SK-N-SH (cell line): ENCODE measurements at regions not wholly inside any gene's neighbourhood (a gene's known extent, or its start where the extent isn't known, plus 50 kb on each side); places are given as distances from the start of the nearest gene placed in this dataset.

Experiments
- CTCF ChIA-PET: fragments of 300-600, 350-600 bp; formaldehyde crosslinking; extraction: SDS; loops from one replicate; lab custom pipeline; 2021; lab: Yijun Ruan, JAX
- POLR2A ChIA-PET: fragments of 350-600 bp; sonication (Branson Sonifier 250); formaldehyde crosslinking; extraction: SDS; loops from one replicate; lab custom pipeline; 2020; ENCODE audit warnings: antibody characterized with exemption, inconsistent platforms; lab: Yijun Ruan, JAX
- DNase-seq: peaks from one replicate; pipeline ENCODE4 v3.0.0; 2012
- H2AFZ ChIP-seq: fragments of 200-600 bp; sonication (generic); 2 replicates; pipeline ENCODE4 v1.8.1; 2016; ENCODE audit warnings: antibody characterized with exemption, mild to moderate bottlenecking, low read depth
- H3F3A ChIP-seq: fragments of 200-600 bp; sonication (generic); replicated peaks from 2 replicates; pipeline ENCODE3; 2016; ENCODE audit warnings: antibody characterized with exemption, mild to moderate bottlenecking; ENCODE audit not compliant: insufficient read depth
- H3K27ac ChIP-seq, 2 experiments: fragments of 200-500 bp in 1 of 2; fragments of 200-600 bp in 1 of 2; sonication (Bioruptor generic) in 1 of 2; sonication (generic), shearing (Covaris generic) in 1 of 2; 2 replicates each; pipeline versions ENCODE4 v1.5.1 to v1.6.1; 2014 to 2016; ENCODE audit warnings: low read depth in 2 of 2, inconsistent platforms in 1 of 2, low read length in 1 of 2, mild to moderate bottlenecking in 1 of 2, mixed read lengths in 1 of 2
- H3K27me3 ChIP-seq: fragments of 200-600 bp; sonication (generic), shearing (Covaris generic); 2 replicates; pipeline ENCODE4 v1.6.1; 2016; ENCODE audit warnings: mixed run types; ENCODE audit not compliant: insufficient read depth
- H3K36me3 ChIP-seq, 2 experiments: fragments of 200-500 bp in 1 of 2; fragments of 200-600 bp in 1 of 2; sonication (Bioruptor generic) in 1 of 2; sonication (generic) in 1 of 2; replicated peaks in 1 of 2; 2 replicates each; pipeline versions ENCODE3 to v1.5.1; 2014 to 2016; ENCODE audit warnings: low read length in 1 of 2, mild to moderate bottlenecking in 1 of 2; ENCODE audit not compliant: insufficient read depth in 2 of 2, control insufficient read depth in 1 of 2
- H3K4me1 ChIP-seq, 2 experiments: fragments of 200-500 bp in 1 of 2; fragments of 200-600 bp in 1 of 2; sonication (Bioruptor generic) in 1 of 2; sonication (generic), shearing (Covaris generic) in 1 of 2; 2 replicates each; pipeline versions ENCODE4 v1.5.1 to v1.6.1; 2014 to 2016; ENCODE audit warnings: low read depth in 1 of 2, low read length in 1 of 2, mixed run types in 1 of 2; ENCODE audit not compliant: insufficient read depth in 2 of 2, control insufficient read depth in 1 of 2
- H3K4me2 ChIP-seq: fragments of 200-600 bp; sonication (generic), shearing (Covaris generic); 2 replicates; pipeline ENCODE4 v1.6.1; 2017; ENCODE audit warnings: mixed run types
- H3K4me3 ChIP-seq, 2 experiments: fragments of 200-500 bp in 1 of 2; fragments of 200-600 bp in 1 of 2; sonication (Bioruptor generic) in 1 of 2; sonication (generic), shearing (Covaris generic) in 1 of 2; 2 replicates each; pipeline versions ENCODE4 v1.5.1 to v1.8.1; 2014 to 2016; ENCODE audit warnings: low read depth in 2 of 2, inconsistent platforms in 1 of 2, low read length in 1 of 2, mild to moderate bottlenecking in 1 of 2, mixed read lengths in 1 of 2, moderate library complexity in 1 of 2
- H3K79me2 ChIP-seq: fragments of 200-600 bp; sonication (generic); 2 replicates; pipeline ENCODE4 v1.8.1; 2017; ENCODE audit warnings: mild to moderate bottlenecking; ENCODE audit not compliant: insufficient read depth
- H3K9ac ChIP-seq: fragments of 200-600 bp; sonication (generic); 2 replicates; pipeline ENCODE4 v1.6.1; 2017; ENCODE audit warnings: mixed run types
- H3K9me2 ChIP-seq: fragments of 200-600 bp; sonication (generic); 2 replicates; pipeline ENCODE4 v1.6.1; 2017; ENCODE audit warnings: mixed run types
- H3K9me3 ChIP-seq: fragments of 200-600 bp; sonication (generic); 2 replicates; pipeline ENCODE4 v1.6.1; 2017; ENCODE audit warnings: mixed run types, mild to moderate bottlenecking, moderate library complexity
- H4K20me1 ChIP-seq: fragments of 200-600 bp; sonication (generic); 2 replicates; pipeline ENCODE4 v1.6.1; 2017; ENCODE audit warnings: mild to moderate bottlenecking, mixed run types; ENCODE audit not compliant: insufficient read depth
- CTCF ChIP-seq: fragments of 200-600 bp; sonication (generic); IDR thresholded peaks from 2 replicates; pipeline ENCODE4 v1.6.1; 2017; ENCODE audit warnings: antibody characterized with exemption, mild to moderate bottlenecking, moderate library complexity
- ELF1 ChIP-seq: IDR thresholded peaks from 2 replicates; pipeline ENCODE4 v1.4.0; 2012
- EZH2phosphoT487 ChIP-seq: fragments of 200-600 bp; sonication (generic); IDR thresholded peaks from 2 replicates; pipeline ENCODE4 v1.6.1; 2017; ENCODE audit warnings: low read depth, mixed run types, mild to moderate bottlenecking, antibody characterized with exemption, moderate library complexity, borderline replicate concordance
- FOSL2 ChIP-seq: IDR thresholded peaks from 2 replicates; pipeline ENCODE4 v1.4.0; 2012; ENCODE audit warnings: low read depth, mild to moderate bottlenecking, moderate library complexity, borderline replicate concordance
- FOXJ3 ChIP-seq: sonication (generic); formaldehyde crosslinking; IDR thresholded peaks from 2 replicates; pipeline ENCODE4 v1.5.1; 2020; ENCODE audit warnings: mild to moderate bottlenecking, missing genetic modification reagents
- FOXM1 ChIP-seq: IDR thresholded peaks from 2 replicates; pipeline ENCODE4 v1.4.0; 2012; ENCODE audit warnings: low read depth, mild to moderate bottlenecking
- GABPA ChIP-seq: IDR thresholded peaks from 2 replicates; pipeline ENCODE4 v1.4.0; 2012; ENCODE audit warnings: low read depth, mild to moderate bottlenecking
- GATA2 ChIP-seq: sonication (generic); formaldehyde crosslinking; IDR thresholded peaks from 2 replicates; pipeline ENCODE4 v1.5.0; 2020; ENCODE audit warnings: mild to moderate bottlenecking, missing genetic modification reagents
- MXI1 ChIP-seq: IDR thresholded peaks from 2 replicates; pipeline ENCODE4 v1.6.1; 2012; ENCODE audit warnings: mild to moderate bottlenecking, low read depth, low read length, improper control_type of control experiment
- NFIC ChIP-seq: IDR thresholded peaks from 2 replicates; pipeline ENCODE4 v1.4.0; 2012; ENCODE audit warnings: borderline replicate concordance
- NRF1 ChIP-seq: IDR thresholded peaks from 2 replicates; pipeline ENCODE4 v1.6.1; 2012; ENCODE audit warnings: low read depth, mild to moderate bottlenecking, low read length
- POLR2AphosphoS5 ChIP-seq: IDR thresholded peaks from 2 replicates; pipeline ENCODE4 v1.6.1; 2012; ENCODE audit warnings: low read depth, low read length
- RAD21 ChIP-seq: IDR thresholded peaks from 2 replicates; pipeline ENCODE4 v1.6.1; 2012; ENCODE audit warnings: mild to moderate bottlenecking, low read length
- RCOR1 ChIP-seq: fragments of 150-350 bp; IDR thresholded peaks from 2 replicates; pipeline ENCODE4 v1.6.1; 2017; ENCODE audit warnings: antibody characterized with exemption, low read length
- RFX5 ChIP-seq: IDR thresholded peaks from 2 replicates; pipeline ENCODE4 v1.6.1; 2012; ENCODE audit warnings: mild to moderate bottlenecking, improper control_type of control experiment, low read length
- SMC3 ChIP-seq: IDR thresholded peaks from 2 replicates; pipeline ENCODE4 v1.6.1; 2012; ENCODE audit warnings: low read depth, low read length, improper control_type of control experiment
- TAF1 ChIP-seq: IDR thresholded peaks from 2 replicates; pipeline ENCODE4 v1.6.1; 2012; ENCODE audit warnings: low read depth, mild to moderate bottlenecking, low read length, moderate library complexity, borderline replicate concordance
- USF1 ChIP-seq: IDR thresholded peaks from 2 replicates; pipeline ENCODE4 v1.4.0; 2012; ENCODE audit warnings: low read depth, borderline replicate concordance
- USF2 ChIP-seq: fragments of 150-350 bp; IDR thresholded peaks from 2 replicates; pipeline ENCODE4 v1.6.1; 2017; ENCODE audit warnings: antibody characterized with exemption, low read length, low read depth, borderline replicate concordance
- YY1 ChIP-seq: IDR thresholded peaks from 2 replicates; pipeline ENCODE4 v1.4.0; 2012; ENCODE audit warnings: low read depth, mild to moderate bottlenecking
- ZBTB33 ChIP-seq: IDR thresholded peaks from 2 replicates; pipeline ENCODE4 v1.4.0; 2012; ENCODE audit warnings: low read depth, borderline replicate concordance
- WGBS: methylation state at CpG from one replicate; pipeline ENCODE4 v1.1.6; 2017; ENCODE audit warnings: low lambda C conversion rate; 5-methylcytosine and 5-hydroxymethylcytosine counted together
- TF ChIP-seq, protein P1 (sequence below): IDR thresholded peaks from 2 replicates; pipeline ENCODE4; 2012
- TF ChIP-seq, protein P2 (sequence below): fragments of 150-350 bp; IDR thresholded peaks from 2 replicates; pipeline ENCODE4 v1.6.1; 2016; ENCODE audit warnings: mild to moderate bottlenecking, low read depth, low read length

GRCh38 chr10:6780008-6780677, 200.1 kb upstream of the PRKCQ start (continued):
- TF ChIP-seq FOXM1 (no peak), USF2 (no peak), SMC3 (no peak), GATA2 (no peak), EZH2phosphoT487 (no peak), RFX5 (no peak)

DNA sequence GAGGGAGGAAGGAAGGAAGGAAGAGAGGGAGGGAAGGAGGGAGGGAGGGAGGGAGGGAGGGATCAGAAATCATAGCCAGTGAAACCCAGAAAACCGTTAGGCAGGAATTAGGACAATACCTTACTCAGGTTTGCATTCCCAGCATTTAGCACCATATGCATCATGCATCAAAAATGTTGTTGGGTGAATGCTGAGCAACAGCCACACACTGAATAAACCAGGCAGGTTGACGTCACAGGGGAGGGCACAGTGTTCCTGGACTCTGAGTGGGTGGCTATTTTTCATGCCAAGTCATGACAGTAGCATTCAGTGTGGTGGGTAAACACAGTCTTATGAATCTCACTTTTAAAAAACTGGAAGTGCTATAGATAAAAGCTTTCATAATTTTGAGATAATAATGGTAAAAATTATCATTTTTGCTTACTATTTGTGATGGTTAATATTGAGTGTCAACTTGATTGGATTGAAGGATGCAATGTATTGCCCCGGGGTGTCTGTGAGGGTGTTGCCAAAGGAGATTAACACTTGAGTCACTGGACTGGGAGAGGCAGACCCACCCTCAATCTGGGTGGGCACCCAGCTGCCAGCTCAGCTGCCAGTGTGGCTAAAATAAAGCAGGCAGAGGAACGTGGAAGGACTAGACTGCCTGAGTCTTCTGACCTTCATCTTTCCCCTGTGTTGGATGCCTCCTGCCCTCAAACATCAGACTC, 199.1 kb upstream of the PRKCQ start:
- H3K36me3 ChIP-seq: no peaks in the 10 kb centered on the region
- peak overlapping the region in 1 of 2 experiments; percentile 57; a peak in 2 of 4 replicates for H3K27ac ChIP-seq
- H4K20me1 ChIP-seq: no peaks in the 10 kb centered on the region
- no peaks in the 10 kb centered on the region for H3K9me2 ChIP-seq
- WGBS: 15% methylated on average over 4 of the region's 4 CpGs
- DNase-seq: no peak
- H3F3A ChIP-seq: no peaks in the 10 kb centered on the region
- ChIA-PET CTCF (no interaction called here), POLR2A (no interaction called here)
- H3K79me2 ChIP-seq: no peaks in the 10 kb centered on the region
- peak overlapping the region; percentile 81; the same call in 1 of the 2 replicates for H2AFZ ChIP-seq
- no peaks in the 10 kb centered on the region for H3K9me3 ChIP-seq
- H3K9ac ChIP-seq: peak overlapping the region; percentile 15; the same call in 1 of the 2 replicates
- no peaks in the 10 kb centered on the region for H3K27me3 ChIP-seq
- no peak overlapping the region for H3K4me3 ChIP-seq
- H3K4me2 ChIP-seq: peak overlapping the region; percentile 40; the same call in 1 of the 2 replicates
- H3K4me1 ChIP-seq: no peaks in the 10 kb centered on the region; a peak in 1 of 4 replicates
- TF ChIP-seq, protein P1, sequence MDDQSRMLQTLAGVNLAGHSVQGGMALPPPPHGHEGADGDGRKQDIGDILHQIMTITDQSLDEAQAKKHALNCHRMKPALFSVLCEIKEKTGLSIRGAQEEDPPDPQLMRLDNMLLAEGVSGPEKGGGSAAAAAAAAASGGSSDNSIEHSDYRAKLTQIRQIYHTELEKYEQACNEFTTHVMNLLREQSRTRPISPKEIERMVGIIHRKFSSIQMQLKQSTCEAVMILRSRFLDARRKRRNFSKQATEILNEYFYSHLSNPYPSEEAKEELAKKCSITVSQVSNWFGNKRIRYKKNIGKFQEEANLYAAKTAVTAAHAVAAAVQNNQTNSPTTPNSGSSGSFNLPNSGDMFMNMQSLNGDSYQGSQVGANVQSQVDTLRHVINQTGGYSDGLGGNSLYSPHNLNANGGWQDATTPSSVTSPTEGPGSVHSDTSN: peak; percentile 59
- TF ChIP-seq FOXJ3 (CRISPR knock-in tag): no peak
- TF ChIP-seq, protein P2, sequence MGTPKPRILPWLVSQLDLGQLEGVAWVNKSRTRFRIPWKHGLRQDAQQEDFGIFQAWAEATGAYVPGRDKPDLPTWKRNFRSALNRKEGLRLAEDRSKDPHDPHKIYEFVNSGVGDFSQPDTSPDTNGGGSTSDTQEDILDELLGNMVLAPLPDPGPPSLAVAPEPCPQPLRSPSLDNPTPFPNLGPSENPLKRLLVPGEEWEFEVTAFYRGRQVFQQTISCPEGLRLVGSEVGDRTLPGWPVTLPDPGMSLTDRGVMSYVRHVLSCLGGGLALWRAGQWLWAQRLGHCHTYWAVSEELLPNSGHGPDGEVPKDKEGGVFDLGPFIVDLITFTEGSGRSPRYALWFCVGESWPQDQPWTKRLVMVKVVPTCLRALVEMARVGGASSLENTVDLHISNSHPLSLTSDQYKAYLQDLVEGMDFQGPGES: no peak
- TF ChIP-seq RFX5: no peak
- no peak for TF ChIP-seq SMC3
- no peak for TF ChIP-seq ZBTB33
- no peak for TF ChIP-seq NFIC
- no peak for TF ChIP-seq EZH2phosphoT487
- no peak for TF ChIP-seq MXI1
- TF ChIP-seq NRF1: no peak
- TF ChIP-seq CTCF: no peak
- no peak for TF ChIP-seq YY1
- TF ChIP-seq RCOR1: no peak
- no peak for TF ChIP-seq USF1
- TF ChIP-seq TAF1: no peak
- no peak for TF ChIP-seq ELF1
- TF ChIP-seq RAD21: no peak
- TF ChIP-seq FOSL2: peak; percentile 72; the same call in 1 of the 2 replicates
- no peak; the same call in 1 of the 2 replicates for TF ChIP-seq POLR2AphosphoS5
- no peak for TF ChIP-seq GABPA
